HUES64 (cell line): ENCODE measurements at regions not wholly inside any gene's neighbourhood (a gene's known extent, or its start where the extent isn't known, plus 50 kb on each side); places are given as distances from the start of the nearest gene placed in this dataset.

Experiments used
- H3K27ac ChIP-seq: 2 replicates; pipeline ENCODE4 v1.7.0; 2013; ENCODE audit warnings: low read depth, low read length, inconsistent platforms
- H3K27me3 ChIP-seq: 2 replicates; pipeline ENCODE4 v1.6.1; 2013; ENCODE audit warnings: mild to moderate bottlenecking, low read length; ENCODE audit not compliant: insufficient read depth
- H3K36me3 ChIP-seq: 2 replicates; pipeline ENCODE4 v1.6.1; 2013; ENCODE audit warnings: mild to moderate bottlenecking, low read length; ENCODE audit not compliant: insufficient read depth
- H3K4me1 ChIP-seq: 2 replicates; pipeline ENCODE4 v1.6.1; 2013; ENCODE audit warnings: mild to moderate bottlenecking, low read length, moderate library complexity; ENCODE audit not compliant: insufficient read depth
- H3K4me3 ChIP-seq: 2 replicates; pipeline ENCODE4 v1.5.1; 2013; ENCODE audit warnings: mild to moderate bottlenecking, low read length, moderate library complexity
- H3K9ac ChIP-seq: 2 replicates; pipeline ENCODE4 v1.6.1; 2013; ENCODE audit warnings: mild to moderate bottlenecking, low read depth, low read length
- H3K9me3 ChIP-seq: 2 replicates; pipeline ENCODE4 v1.6.1; 2013; ENCODE audit warnings: low read depth, low read length; ENCODE audit not compliant: insufficient read depth
- WGBS: fragments of 150-250, 120-280 bp; methylation state at CpG from one replicate; pipeline ENCODE4 v1.1.7; 2013; ENCODE audit warnings: missing lambda C conversion rate; 5-methylcytosine and 5-hydroxymethylcytosine counted together

- 95% methylated on average over 2 of the region's 2 CpGs for WGBS
- Histone ChIP-seq H3K36me3 (no peaks in the 10 kb centered on the region), H3K27me3 (no peaks in the 10 kb centered on the region), H3K27ac (no peak overlapping the region), H3K9ac (no peak overlapping the region), H3K4me3 (no peak overlapping the region), H3K9me3 (no peaks in the 10 kb centered on the region), H3K4me1 (no peaks in the 10 kb centered on the region)
Observed at GRCh38 chr3:30520699-30521098, 85.7 kb upstream of the TGFBR2 start.

DNA sequence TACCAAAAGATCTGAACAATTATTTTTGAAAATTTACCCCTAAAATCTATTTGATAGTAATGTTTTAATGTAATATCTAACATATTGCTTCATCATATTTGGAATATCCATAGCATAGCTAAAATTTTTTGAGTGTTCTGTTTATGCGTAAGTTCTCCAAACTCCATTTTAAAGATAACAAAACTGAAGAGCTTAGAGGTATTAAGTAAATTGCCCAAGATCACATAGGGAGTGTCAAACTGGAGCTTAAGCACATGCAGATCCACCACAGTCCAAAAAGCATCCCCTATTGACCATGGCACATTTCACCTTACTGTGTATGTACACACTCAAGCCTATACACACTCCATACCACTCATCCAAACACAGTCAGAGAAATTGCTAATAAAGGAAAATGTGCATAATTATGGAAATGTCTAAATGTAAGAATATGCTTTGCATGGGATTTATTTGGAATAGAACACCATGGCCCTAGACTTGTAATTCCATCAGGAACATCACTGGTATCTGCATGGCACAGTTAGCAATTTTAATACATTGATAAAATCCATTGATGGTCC, 85.2 kb upstream of the TGFBR2 start:
- Histone ChIP-seq H3K9ac (no peak overlapping the region), H3K9me3 (no peaks in the 10 kb centered on the region), H3K4me3 (no peak overlapping the region), H3K36me3 (no peaks in the 10 kb centered on the region), H3K27me3 (no peaks in the 10 kb centered on the region), H3K4me1 (no peaks in the 10 kb centered on the region), H3K27ac (no peak overlapping the region)
- WGBS: no CpG with 5 or more reads among the region's 1 CpG

DNA sequence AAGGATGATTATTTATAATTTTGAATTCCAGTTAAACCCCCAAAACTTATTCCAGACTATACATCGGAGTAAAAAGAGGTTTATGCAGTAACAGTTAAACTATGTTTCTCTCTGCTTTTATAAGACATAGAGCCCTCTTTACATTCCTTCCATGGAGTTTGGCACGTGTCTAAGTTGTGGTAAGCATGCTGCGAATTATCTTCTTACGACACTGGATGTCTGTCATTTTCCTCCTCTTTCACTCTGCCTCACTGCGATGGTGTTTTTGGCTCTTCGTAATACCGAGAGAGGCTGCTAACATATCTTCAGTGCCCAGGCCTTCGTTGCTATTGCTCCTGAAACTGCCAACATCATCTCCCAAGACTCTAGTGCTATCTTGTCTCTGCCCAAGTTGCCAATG, 83.9 kb upstream of the TGFBR2 start:
- Histone ChIP-seq H3K27ac (no peak overlapping the region), H3K9me3 (no peaks in the 10 kb centered on the region), H3K27me3 (no peaks in the 10 kb centered on the region), H3K4me3 (no peak overlapping the region), H3K9ac (no peak overlapping the region), H3K4me1 (no peaks in the 10 kb centered on the region), H3K36me3 (no peaks in the 10 kb centered on the region)
- 96% methylated on average over 7 of the region's 8 CpGs for WGBS

DNA sequence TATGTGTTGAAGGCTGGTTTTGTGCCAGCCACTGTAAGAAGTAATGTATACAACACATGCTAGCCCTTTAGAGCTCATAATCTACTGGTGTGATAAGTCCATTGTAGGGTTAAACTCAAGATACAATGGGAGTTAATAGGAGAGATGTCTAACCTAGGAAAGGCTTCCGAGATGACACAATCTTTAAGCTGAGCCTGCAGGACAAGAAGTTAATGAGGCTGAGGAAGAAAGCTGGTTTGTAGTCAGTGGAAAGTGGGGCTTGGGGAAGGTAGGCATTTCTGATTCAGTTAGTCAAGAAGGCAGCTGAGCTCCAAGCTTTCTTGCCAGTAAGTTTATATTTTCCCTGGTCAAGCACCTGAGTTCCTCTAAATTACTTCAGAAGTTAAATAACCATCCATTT, 83.0 kb upstream of the TGFBR2 start:
- no peak overlapping the region for H3K27ac ChIP-seq
- H3K4me1 ChIP-seq: no peaks in the 10 kb centered on the region
- H3K9ac ChIP-seq: no peak overlapping the region
- WGBS: 82% methylated on average over 1 of the region's 1 CpG
- no peaks in the 10 kb centered on the region for H3K36me3 ChIP-seq
- no peaks in the 10 kb centered on the region for H3K27me3 ChIP-seq
- H3K4me3 ChIP-seq: no peak overlapping the region
- H3K9me3 ChIP-seq: no peaks in the 10 kb centered on the region

- H3K36me3 ChIP-seq: no peaks in the 10 kb centered on the region
- no peaks in the 10 kb centered on the region for H3K4me1 ChIP-seq
- 82% methylated on average over 4 of the region's 4 CpGs for WGBS
- H3K27ac ChIP-seq: no peak overlapping the region
- no peak overlapping the region for H3K4me3 ChIP-seq
- H3K9me3 ChIP-seq: no peaks in the 10 kb centered on the region
- no peaks in the 10 kb centered on the region for H3K27me3 ChIP-seq
- no peak overlapping the region for H3K9ac ChIP-seq
Observed at GRCh38 chr3:30524357-30525040, 81.9 kb upstream of the TGFBR2 start.

DNA sequence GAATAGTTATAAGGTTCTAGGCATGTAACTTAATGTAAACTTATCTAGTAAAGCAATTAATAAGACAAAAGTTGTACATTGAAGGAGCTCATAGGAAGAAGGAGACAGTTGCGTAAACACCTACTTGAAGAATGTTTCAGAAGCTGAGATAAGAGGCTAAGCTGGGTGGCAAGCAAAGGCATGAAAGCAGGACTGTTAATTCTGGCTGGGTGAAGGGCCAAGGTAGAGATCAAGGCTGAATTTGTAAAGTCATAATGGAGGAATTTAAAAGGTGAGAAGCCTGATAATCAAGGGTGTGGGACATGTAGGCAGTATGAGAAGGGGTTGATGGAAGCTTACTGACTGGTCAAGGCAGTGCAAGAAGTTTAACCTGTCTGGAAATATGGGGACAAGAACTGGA, 80.4 kb upstream of the TGFBR2 start:
- Histone ChIP-seq H3K36me3 (no peaks in the 10 kb centered on the region), H3K27ac (no peak overlapping the region), H3K4me1 (no peaks in the 10 kb centered on the region), H3K9me3 (no peaks in the 10 kb centered on the region), H3K9ac (no peak overlapping the region), H3K27me3 (no peaks in the 10 kb centered on the region), H3K4me3 (no peak overlapping the region)
- 96% methylated on average over 1 of the region's 1 CpG for WGBS

DNA sequence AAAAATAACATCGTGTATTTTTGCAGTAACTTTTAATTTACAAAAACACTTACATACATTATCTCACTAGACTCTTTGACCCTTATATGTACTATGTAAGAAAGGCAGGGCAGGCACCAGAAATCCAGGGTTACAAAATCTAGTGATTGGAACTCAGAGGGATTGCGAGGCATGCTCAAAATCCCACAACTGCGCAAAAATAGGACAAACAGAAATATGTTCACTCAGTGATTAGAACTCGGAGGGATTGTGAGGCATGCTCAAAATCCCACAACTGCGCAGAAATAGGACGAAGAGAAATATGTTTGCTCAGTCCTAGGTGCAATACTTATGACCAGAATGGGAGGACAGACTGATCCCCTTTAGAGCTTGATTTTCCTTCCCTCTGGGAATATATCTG, 79.2 kb upstream of the TGFBR2 start:
- no peaks in the 10 kb centered on the region for H3K9me3 ChIP-seq
- H3K36me3 ChIP-seq: no peaks in the 10 kb centered on the region
- no peak overlapping the region for H3K9ac ChIP-seq
- H3K4me1 ChIP-seq: no peaks in the 10 kb centered on the region
- WGBS: 94% methylated on average over 5 of the region's 6 CpGs
- H3K4me3 ChIP-seq: no peak overlapping the region
- no peak overlapping the region for H3K27ac ChIP-seq
- H3K27me3 ChIP-seq: no peaks in the 10 kb centered on the region

- no peak overlapping the region for H3K4me3 ChIP-seq
- H3K27me3 ChIP-seq: no peaks in the 10 kb centered on the region
- no peak overlapping the region for H3K27ac ChIP-seq
- 79% methylated on average over 2 of the region's 3 CpGs for WGBS
- H3K9me3 ChIP-seq: no peaks in the 10 kb centered on the region
- H3K9ac ChIP-seq: no peak overlapping the region
- H3K4me1 ChIP-seq: no peaks in the 10 kb centered on the region
- H3K36me3 ChIP-seq: no peaks in the 10 kb centered on the region
Observed at GRCh38 chr3:30527720-30528119, 78.7 kb upstream of the TGFBR2 start.

GRCh38 chr3:30530084-30530483, 76.3 kb upstream of the TGFBR2 start:
- WGBS: no CpG with 5 or more reads among the region's 1 CpG
- Histone ChIP-seq H3K27me3 (no peaks in the 10 kb centered on the region), H3K9me3 (no peaks in the 10 kb centered on the region), H3K36me3 (no peaks in the 10 kb centered on the region), H3K9ac (no peak overlapping the region), H3K4me3 (no peak overlapping the region), H3K4me1 (no peaks in the 10 kb centered on the region), H3K27ac (no peak overlapping the region)

- Histone ChIP-seq H3K36me3 (no peaks in the 10 kb centered on the region), H3K4me3 (no peak overlapping the region), H3K27ac (no peak overlapping the region), H3K9me3 (no peaks in the 10 kb centered on the region), H3K9ac (no peak overlapping the region), H3K4me1 (no peaks in the 10 kb centered on the region), H3K27me3 (no peaks in the 10 kb centered on the region)
- WGBS: 93% methylated on average over 3 of the region's 3 CpGs
Observed at GRCh38 chr3:30531017-30531570, 75.3 kb upstream of the TGFBR2 start.

DNA sequence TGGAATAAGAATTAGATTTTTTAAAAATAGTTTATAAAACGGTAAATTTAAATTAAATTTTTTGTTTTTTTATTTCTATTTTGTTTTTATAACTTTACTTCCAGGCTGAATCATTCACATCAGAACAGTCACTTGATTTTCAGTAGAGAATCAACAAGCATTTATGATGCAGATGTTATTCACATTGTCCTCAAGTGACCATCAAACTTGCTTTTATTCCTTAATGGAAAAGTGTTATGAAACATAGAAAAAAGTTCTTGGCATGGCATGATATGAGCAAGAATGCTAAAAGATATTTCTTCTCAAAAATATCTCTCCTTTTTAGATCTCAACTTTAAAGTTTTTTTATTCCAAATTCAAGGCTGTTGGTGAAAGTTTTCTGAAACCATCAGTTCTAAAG, 70.9 kb upstream of the TGFBR2 start:
- H3K36me3 ChIP-seq: no peaks in the 10 kb centered on the region
- no peak overlapping the region for H3K9ac ChIP-seq
- no peaks in the 10 kb centered on the region for H3K9me3 ChIP-seq
- H3K27ac ChIP-seq: no peak overlapping the region
- H3K4me1 ChIP-seq: no peaks in the 10 kb centered on the region
- no CpG with 5 or more reads among the region's 1 CpG for WGBS
- no peak overlapping the region for H3K4me3 ChIP-seq
- H3K27me3 ChIP-seq: no peaks in the 10 kb centered on the region
